ENCODE measurements at regions not wholly inside any gene's neighbourhood (a gene's known extent, or its start where the extent isn't known, plus 50 kb on each side); places are given as distances from the start of the nearest gene placed in this dataset.
"Not testable (repeated sequence)": the region's sequence is repeated elsewhere in the genome, so short reads cannot be mapped to it uniquely, and the experiment has no call there.

DNA sequence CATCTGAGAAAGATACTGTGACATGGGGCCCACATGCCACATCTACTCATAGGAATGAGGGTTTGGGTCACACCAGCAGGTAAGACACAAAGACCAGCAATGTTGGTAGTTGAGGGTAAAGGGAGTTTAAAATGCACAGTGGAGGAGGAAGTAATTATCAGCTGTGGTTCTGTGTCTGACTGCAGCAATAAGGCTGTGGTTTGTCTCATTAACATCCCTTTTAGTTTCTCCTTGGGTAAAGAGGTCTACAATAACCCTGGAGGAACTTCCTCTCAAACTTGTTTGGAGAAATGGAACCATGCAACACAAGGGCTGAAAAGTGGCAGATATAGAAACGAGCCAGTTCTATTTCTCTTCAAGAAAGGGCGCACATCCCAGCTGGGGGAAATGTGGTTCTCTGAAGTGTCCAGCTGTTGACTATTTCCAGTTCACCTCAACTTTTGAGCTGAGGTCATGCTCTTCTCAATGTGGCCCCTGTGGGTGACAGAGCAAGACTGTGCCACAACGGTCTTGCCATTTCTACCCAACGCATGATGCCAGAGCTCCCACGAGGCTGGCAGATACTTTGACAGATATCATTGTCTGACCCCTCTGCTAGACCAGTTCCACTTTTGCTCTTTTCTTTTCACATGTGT lies 234.3 kb downstream of the SQOR start:
- DNase-seq = no peak

DNA sequence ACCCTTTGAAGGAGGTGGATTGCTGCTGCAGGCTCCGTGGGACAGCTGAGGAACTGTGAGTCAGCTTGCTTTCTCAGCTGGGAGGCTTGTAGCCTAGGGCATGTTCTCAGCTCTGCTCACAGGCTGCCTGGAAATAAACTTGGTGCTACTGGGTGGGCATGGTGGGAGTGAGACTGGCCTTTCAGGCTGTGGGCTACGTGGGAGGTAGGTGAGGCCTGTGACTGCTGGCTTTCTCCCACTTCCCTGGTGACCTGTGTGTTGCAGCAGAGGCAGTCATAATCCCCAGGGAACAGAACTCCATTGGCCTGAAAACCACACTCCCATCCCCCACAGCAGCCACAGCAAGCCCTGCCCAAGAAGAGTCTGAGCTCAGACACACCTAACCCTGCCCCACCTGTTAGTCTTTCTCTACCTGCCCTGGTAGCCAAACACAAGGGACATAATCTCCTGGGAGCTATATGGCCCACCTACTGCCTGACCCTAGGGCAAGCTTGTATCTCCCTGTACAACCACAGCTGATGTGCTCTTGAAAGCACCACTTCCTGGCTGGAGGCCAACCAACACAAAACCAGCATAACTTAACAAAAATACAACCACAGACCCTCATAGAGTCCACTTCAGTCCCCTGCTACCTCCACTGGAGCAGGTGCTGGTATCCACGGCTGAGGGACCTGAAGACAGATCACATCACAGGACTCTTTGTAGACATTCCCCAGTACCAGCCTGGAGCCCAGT lies 236.5 kb downstream of the SQOR start:
- DNase-seq = no peak

- no peak for DNase-seq
Observed at GRCh38 chr15:45873781-45874180, 239.0 kb downstream of the SQOR start.

DNA sequence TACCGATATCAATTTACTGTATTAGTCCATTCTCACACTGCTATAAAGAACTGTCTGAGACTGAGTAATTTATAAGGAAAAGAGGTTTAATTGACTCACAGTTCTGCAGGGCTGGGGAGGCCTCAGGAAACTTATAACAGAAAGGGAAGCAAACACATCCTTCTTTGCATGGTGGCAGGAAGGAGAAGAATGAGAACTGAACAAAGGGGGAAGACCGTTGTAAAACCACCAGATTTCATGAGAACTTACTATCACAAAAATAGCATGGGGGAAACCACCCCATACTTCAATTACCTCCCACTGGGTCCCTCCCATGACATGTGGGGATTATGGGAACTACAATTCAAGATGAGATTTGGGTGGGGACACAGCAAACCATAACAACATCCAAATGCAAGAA lies 239.7 kb downstream of the SQOR start:
- DNase-seq = not testable (repeated sequence)

- no peak for DNase-seq
Observed at GRCh38 chr15:45884289-45884688, 249.5 kb downstream of the SQOR start.

GRCh38 chr15:45884755-45885445 lies 250.1 kb downstream of the SQOR start:
- DNase-seq = no peak

GRCh38 chr15:45885801-45886200 lies 251.0 kb downstream of the SQOR start:
- DNase-seq = no peak

GRCh38 chr15:45891766-45892165 lies 256.9 kb downstream of the SQOR start:
- DNase-seq = no peak

- DNase-seq = no peak
Observed at GRCh38 chr15:45892182-45892581, 257.4 kb downstream of the SQOR start.

- DNase-seq = no peak
Observed at GRCh38 chr15:45903283-45903682, 268.5 kb downstream of the SQOR start.

DNA sequence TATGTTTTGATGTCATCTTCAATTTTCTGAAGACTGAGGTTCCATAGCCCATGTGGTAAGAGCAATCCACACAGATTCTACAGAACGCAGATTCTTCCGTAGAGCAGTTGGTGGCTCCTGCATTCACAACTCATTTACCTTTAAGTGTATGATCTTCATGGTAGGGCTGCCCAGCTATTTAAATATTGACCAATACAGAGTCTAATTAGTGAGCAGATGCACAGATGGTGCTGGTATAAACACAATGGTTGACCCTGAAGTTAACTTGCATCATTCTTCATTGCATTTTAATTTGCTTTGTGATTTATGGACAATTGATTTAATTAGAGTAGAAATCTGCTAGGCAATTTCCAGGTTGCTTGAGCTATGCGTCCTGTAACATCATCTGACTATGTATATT lies 269.2 kb downstream of the SQOR start:
- no peak for DNase-seq

GRCh38 chr15:45906230-45906629 lies 271.4 kb downstream of the SQOR start:
- no peak for DNase-seq

GRCh38 chr15:45910671-45911070 lies 275.8 kb downstream of the SQOR start:
- no peak for DNase-seq

DNA sequence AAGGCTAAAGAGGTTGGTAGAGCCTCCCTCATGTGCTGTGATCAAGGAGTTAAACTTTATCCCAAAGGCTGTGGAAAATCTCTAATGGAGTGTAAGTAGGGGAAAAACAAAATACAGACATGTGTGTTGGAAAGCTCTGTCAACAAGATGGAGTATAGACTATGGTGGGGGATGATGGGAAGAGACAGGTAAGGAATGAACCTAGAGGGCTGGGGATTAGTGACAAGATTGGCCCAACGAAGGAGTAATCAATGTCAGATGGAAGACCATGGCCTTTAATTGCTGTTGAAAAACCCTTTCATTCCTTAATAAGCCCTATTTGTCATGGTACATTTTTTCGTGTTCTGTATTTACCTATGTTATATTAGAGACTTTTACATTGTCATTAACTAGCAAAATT lies 278.6 kb downstream of the SQOR start:
- DNase-seq = no peak

DNA sequence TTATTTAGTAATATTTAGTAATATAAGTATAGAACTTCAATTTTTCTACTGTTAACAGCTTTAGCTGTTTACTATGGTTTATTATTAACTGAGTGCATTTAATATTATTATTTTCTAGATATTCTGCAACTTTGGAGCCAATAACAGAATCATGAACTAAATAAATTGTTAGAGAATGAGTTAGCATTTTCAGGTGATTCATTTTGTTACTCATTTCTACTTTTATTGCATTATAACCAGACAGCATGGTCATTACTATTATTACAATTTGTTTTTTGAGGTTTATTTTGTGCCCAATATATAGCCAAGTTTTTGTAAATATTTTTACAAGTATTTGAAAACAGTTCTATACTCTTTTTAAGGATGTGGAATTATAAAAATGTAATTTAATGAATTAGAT lies 279.6 kb downstream of the SQOR start:
- no peak for DNase-seq

DNA sequence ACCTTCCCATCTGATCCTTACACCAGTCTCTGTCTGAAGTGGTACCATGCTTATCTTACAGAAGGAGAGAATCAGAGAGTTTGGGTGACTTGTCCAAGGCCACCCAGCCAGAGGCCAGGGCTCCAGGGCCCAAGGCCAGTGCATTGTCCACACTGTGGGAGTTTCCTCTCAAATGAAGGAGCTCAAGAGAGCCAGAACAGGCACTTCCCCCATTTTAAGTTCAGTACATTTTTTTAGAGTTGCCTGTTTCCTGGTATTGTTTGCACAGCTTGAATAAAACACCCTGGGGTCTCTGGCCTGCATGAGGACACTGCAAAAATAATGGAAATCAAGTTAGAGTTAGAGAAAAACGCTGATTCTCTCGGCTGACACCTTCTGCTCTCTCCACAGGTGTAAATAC lies 284.0 kb downstream of the SQOR start:
- DNase-seq = no peak

- no peak for DNase-seq
Observed at GRCh38 chr15:45919806-45920205, 285.0 kb downstream of the SQOR start.

GRCh38 chr15:45921376-45921775 lies 286.5 kb downstream of the SQOR start:
- DNase-seq = no peak

- no peak for DNase-seq
Observed at GRCh38 chr15:45921978-45922377, 287.1 kb downstream of the SQOR start.

DNA sequence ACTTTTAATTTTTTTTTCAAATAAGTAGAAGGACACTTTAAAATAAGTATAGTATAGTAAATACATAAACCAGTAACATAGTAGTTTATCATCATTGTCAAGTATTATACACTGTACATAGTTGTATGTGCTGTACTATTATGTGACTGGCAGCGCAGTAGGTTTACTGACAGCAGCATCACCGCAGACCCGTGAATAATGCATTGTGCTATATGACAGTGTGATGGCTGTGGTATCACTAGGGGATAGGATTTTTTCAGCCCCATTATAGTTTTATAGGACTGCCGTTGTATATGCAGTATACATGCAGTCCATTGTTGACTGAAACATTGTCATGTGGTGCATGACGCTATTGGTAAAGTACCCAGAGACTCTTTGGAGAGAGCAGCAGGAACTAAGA lies 306.5 kb downstream of the SQOR start:
- DNase-seq = no peak

- DNase-seq = no peak
Observed at GRCh38 chr15:45943240-45943639, 308.4 kb downstream of the SQOR start.

DNA sequence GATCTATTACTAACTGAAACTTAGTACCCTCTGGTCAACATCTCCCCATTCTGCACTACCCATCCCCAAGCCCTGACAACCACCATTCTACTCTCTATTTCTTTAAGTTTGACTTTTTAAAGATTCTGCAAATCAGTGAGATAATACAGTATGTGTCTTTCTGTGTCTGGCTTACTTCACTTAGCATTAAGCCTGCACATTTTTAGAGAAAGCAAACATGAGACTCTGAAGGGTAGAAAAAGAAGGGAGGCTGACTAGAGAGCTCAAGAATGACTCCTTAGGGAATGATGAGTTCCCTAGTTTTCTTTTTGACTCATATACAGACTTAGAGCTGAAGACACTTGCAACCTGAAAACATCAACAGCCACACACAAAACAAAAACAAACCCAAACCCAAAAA lies 311.3 kb downstream of the SQOR start:
- DNase-seq = no peak

GRCh38 chr15:45948181-45948621 lies 313.4 kb downstream of the SQOR start:
- no peak for DNase-seq

DNA sequence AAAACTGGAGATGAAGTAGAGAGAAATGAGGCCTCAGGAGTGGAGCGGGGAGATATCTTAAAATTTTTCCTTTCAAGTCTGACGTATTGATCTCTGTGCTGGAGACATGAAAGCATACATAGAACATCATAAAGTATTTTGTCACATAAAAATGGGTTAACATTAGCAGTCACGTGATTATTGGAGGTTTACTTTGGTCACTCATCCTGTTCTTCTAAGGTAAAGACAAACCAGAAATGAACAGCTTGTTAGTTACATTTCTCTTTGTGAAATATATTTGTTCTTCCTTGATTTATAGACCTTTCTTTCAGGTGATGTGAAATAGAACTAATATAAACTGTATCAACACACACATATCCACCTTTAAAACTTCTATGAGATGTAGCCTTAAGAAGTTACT lies 324.1 kb downstream of the SQOR start:
- no peak for DNase-seq
